NCI-H1930 (cell line): ENCODE measurements at regions not wholly inside any gene's neighbourhood (a gene's known extent, or its start where the extent isn't known, plus 50 kb on each side); places are given as distances from the start of the nearest gene placed in this dataset.

ENCODE experiments used
- DNase-seq, 2 experiments: peaks; one replicate each; lab custom pipeline; 2025; lab: John Stamatoyannopoulos, UW

DNA sequence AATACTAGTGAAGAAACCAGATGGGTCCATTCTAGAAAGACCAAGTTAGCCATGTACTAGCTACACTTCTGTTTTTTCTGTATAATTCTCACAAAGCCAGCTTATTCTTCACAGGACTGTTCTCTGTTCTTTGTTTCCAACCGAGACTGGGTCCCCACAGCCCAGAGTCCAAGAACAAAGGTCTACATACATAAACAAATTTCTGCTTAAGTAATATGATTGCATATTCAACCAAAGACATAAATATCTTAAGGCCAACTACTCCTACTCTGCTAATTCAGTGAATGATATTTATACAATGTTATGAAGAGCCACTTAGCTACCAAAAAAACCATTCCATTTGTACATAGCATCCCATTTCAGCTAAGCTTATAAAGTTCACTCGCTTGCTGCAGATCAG, 299.8 kb upstream of the CCDC54 start:
- DNase-seq: no peak

DNA sequence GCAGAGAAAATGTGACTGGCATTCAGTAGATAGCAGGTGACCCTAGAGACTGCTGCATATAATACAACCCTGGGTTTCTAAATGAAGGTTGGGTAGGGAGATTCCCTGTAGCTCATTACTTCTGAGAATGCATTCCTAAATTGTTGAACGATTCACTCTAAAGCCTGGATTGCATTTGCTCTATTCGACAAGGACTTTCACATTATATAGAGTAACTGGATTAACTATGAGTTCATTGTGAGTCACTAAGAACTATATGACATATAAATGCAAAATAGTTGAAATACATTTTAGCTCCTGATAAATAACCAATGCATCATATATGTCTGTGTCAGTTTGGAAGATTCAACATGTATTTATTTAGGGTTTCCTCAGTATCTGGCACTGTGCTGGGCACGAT, 294.7 kb upstream of the CCDC54 start:
- no peak for DNase-seq

DNA sequence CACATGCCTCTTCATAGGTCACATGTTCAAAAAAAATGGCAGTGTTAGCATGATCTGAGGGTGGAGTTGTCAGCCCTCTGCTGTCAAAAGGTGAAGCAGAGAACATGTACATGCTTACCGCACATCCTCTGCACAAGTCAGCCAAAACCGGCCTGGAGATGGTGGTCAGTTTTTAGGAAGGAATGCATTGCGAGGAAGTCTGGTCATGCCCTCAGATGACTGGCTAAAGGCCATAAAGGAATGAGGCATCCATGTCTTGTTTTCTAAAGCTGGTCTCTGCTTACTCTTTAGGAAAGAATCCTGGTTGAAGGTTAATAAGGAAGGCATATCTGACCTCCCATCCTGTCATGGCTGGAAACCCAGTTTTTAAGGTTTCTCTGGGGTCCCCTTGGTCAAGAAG, 292.0 kb upstream of the CCDC54 start:
- no peak for DNase-seq

DNA sequence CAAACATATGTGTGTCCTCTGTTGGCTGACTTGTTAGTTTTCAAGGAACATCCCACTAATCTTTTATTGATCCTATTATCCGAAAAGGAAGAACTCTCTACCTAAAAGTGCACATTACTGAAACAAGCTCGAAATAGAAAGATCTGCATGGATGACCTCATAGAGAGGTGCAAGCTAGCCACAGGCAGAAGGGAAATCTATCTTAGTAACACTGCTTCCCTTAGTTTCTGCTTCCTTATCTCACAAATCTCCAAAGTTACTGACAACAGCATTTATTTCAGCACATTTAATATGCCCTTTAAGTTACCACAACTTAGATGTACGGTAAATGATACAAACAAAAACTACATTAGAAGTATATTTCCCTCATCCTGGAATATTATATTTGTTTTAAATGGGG, 285.1 kb upstream of the CCDC54 start:
- DNase-seq: no peak

DNA sequence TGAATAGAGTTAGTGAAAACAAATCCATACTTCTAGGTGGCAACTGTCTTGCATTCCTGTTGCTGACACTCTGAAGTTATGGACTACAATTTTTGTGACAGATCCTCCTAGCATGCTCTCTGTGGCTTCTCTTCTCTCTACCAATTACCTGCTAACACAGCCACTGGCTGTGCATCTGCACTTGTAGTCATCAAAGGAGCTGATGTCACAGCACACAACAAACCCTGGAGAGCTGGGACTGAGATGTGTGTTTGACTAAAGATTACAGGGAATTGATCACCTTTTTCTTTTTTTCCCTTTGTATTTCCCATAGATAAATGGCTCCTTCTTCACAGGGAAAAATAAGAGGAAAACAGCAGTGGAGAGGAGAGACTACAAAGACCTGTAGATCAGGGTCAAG, 278.4 kb upstream of the CCDC54 start:
- no peak for DNase-seq

GRCh38 chr3:107100137-107100536, 277.1 kb upstream of the CCDC54 start:
- no peak for DNase-seq

DNA sequence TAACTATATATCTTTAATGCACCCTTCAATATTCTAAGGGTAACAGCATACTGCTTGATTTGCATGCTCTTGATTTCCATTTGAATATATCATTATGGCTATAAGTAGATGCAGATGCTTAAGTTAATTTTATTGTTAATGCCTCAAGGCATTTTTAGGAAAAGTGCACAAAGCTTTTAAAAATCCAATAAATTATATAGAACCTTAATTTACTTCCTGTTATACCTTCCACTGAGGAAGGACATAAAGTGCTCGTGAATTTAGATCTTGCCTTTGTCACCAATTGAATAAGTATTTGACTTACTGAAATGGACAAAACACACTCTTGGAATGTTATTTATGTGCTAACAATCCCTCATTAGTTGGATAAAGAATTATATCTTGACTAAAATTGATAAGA, 276.7 kb upstream of the CCDC54 start:
- no peak for DNase-seq

DNA sequence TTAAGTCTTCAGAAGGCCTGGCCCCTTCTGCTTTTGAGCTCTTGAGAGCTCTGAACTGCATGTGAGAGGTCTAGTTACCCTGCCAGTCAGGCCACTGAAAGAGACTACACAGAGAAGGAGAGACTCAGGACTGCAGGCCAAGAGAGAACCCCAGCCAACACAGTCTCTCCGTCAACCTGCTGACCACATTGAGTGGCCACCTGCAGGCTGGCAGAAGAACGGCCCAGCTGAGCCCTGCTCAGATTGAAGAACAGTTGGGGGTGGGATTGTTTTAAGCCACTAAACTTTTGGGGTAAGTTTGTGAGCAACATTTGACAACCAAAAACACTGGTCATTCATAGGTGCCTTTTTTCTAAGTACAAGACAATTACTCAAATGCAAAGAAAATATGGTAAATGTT, 273.5 kb upstream of the CCDC54 start:
- no peak for DNase-seq

DNA sequence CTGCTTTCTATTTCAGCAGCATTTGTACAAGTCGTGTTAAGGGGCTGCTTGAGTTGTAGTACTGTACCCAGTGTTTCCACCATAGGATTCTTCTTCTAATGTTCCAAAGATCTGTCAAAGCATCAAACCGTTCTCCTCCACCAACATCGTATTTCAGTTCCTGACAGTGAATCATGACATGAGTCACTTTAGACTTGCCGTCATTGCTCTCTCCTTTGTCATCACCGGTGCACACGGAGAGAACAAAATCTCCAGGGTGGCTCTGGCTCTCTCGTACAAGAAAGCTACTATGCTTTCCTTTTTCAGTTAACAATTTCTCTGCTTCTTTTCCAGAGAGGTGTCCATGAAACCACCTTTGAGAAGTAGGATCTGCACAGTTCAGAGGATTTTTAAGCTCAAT, 270.9 kb upstream of the CCDC54 start:
- DNase-seq: no peak

DNA sequence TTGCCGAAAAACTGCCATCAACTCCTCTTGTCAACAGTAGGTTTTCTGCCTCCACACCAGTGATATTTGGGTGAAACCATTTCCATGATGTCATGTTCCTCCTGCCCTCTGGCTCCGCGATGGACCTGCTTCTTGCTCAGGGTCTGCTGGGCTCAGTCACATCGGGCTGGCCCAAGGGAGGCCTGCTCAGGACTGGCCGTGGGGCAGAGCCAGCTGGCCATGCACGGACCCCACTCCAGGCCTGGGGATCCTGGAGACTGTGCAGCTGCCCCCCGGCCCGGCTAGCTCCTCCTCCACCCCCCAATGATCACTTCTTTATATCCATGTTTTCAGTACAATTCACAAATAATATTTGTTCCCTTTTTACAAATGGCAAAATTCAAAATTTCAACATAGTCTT, 270.3 kb upstream of the CCDC54 start:
- no peak for DNase-seq

- no peak for DNase-seq
These were observed 266.5 kb upstream of the CCDC54 start for GRCh38 chr3:107110596-107111305.

DNA sequence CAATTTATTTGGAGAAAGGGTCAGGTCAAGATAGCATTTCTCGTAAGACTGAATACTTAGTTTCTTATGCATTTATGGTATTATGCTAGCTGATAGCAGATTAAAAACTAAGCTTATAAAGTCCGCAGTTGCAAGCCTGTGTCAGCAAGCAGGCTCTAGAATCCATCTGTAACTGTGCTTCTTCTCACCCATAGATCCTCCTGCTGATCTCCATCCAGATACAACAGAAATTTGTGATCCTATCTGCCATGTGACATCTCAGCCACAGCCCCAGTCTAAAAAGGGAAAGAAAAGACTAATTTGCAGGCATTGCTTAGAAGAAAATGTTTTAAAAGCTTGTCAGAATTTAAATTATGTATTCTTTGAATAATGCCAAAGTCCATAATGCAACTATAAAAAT, 265.4 kb upstream of the CCDC54 start:
- DNase-seq: no peak

DNA sequence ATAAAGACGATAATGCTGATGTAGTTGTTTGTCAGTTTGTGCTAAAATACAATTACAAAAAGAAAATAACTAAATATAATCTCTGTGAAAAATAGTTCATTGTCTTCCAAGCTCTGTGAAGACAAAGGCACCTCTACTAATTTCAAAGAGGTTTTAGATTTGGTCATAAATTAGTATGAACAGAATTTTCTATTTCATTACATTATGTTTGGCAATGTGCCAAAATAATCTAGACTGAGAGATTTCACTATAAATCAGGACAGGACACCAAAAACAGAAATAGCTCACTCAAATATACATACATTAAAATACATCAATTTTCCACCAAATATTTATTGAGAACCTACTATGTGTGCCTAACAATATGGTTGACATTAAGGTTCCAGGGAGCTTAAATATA, 264.9 kb upstream of the CCDC54 start:
- no peak for DNase-seq

- DNase-seq: no peak
These were observed 261.0 kb upstream of the CCDC54 start for GRCh38 chr3:107116251-107116650.

DNA sequence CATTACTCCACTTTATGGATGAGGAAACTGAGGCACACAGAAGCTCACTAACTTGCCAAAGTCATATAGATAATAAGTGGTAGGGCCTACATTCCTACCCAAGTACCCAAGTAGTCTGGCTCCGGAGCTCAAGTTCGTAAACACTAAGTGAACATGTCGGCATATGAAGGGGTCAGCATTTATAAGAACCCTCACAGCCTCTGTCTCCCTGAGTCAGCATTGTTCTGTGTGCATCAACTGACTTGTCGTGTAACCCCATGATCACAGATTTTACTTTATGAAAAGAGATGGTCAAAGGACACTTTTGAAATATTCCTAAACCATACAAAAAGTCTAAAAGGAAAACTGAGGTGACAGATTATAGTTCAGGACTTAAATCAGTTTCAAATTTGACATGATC, 260.1 kb upstream of the CCDC54 start:
- DNase-seq: no peak

GRCh38 chr3:107117922-107118536, 259.2 kb upstream of the CCDC54 start:
- DNase-seq: peak in 1 of 2 experiments; percentile 2

- no peak for DNase-seq
These were observed 252.4 kb upstream of the CCDC54 start for GRCh38 chr3:107124885-107125284.

GRCh38 chr3:107128946-107129345, 248.3 kb upstream of the CCDC54 start:
- no peak for DNase-seq

DNA sequence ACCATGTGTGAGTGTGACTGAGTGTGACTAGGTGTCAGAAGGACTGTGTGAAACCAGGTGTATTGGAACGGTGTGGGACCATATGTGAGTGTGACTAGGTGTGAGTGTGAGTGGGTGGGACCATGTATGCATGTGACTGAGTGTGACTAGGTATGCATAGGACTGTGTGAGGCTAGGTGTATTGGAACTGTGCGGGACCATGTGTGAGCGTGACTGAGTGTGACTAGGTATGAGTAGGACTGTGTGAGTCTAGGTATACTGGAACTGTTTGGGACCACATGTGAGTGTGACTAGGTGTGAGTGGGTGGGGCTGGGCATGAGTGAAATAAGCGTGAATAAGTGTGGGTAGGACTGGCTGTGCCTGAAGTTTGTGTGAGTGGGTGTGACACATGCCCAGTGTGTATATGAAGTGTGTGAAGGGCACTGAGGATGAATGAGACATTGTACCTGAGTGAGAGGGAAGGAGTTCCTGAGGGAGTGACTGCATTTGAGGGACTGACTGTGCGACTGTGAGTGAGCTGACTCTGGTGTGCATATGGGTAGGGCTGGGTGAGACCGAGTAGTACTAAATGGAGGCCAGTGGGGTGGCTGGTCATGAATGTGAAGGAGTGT, 247.0 kb upstream of the CCDC54 start:
- no peak for DNase-seq

DNA sequence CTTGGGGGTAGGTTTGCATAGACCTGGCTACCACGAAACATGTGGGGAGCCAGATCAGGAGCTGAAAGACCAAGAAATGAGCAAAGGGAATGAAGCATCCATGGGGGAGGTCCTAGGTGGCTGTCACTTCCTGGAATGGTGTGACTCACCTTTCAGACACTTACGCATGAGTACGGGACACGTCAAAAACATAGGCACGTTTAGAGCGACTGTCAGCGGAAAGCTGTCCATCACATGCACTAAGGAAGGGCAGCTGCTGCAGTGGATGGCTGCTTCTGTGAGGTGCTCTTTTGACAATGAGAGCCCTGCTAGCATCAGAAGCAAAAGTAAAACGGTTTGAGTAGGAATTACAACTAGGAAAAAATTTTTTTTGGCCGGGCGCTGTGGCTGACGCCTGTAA, 244.6 kb upstream of the CCDC54 start:
- DNase-seq: no peak

- no peak for DNase-seq
These were observed 243.3 kb upstream of the CCDC54 start for GRCh38 chr3:107133891-107134290.

DNA sequence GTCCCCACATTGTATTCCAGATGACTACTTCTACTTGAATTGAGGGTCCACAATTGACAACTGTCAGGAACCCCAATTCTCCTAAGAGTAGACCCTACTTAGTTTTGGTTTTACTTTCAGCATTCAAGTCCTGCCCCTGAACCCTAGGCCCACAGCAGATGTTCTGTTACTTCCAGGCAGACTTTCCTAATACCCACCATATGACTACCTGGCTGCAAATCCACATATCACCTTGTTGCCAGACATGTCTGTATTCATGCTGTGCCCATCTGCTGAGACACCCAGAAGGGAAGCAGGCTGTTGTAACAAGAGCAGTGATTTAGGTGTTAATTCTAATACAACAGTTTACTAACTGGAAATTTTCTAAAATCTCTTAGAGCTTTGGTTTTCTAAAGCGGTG, 235.1 kb upstream of the CCDC54 start:
- no peak for DNase-seq

DNA sequence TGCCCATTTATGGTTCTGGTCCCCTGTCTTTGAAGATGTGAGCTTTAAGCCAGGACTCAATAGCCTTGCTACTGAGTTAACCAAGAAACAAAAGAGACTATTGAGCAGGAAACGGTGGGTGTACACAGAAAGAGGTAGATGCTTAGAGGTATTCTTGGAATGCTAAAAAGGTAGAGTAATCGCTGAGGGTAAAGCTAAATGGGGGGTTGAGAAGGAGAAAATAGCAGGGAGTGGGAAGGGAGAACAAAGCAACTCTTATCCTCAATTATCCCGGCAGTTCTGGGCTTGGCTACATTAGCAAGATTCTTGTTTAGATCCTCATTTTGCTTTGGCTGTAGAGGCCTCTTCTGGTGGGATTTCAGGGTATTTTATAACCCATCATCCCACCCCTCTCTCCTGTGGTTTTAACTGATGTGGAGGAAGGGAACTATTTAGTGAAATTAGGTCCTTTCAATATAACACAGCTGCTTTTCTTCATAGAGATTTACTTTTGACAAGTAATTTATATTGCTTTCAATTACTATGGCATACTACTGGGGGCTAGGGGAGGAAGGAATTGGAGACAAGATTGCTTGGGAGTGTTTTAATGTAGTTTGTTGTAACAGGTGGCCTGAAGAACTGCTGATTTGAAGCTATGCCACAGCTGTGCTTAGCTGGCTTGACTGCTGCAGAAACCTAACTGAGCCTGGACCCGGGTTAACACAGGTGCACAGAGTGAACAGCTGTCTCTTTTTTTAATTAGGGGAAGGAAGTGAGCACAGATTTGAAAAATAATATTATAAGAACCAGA, 234.3 kb upstream of the CCDC54 start:
- no peak for DNase-seq
